Sigmoid colon (tissue), 4 donors: ENCODE measurements at regions not wholly inside any gene's neighbourhood (a gene's known extent, or its start where the extent isn't known, plus 50 kb on each side); places are given as distances from the start of the nearest gene placed in this dataset.

ENCODE experiments used
- CTCF ChIP-seq, 4 experiments: fragments of 450-650 bp in 3 of 4; fragments of 200-600 bp in 1 of 4; IDR thresholded peaks; one replicate each; pipeline ENCODE4 v1.5.1; 2016 to 2019; ENCODE audit warnings: antibody characterized with exemption in 4 of 4, mild to moderate bottlenecking in 3 of 4, moderate library complexity in 2 of 4
- EP300 ChIP-seq, 4 donors: sonication (generic); formaldehyde crosslinking; IDR thresholded peaks; one replicate each; pipeline ENCODE4 v1.6.1; 2017; ENCODE audit warnings: antibody characterized with exemption in 4 of 4
- POLR2A ChIP-seq, 2 donors: fragments of 450-650 bp; IDR thresholded peaks; one replicate each; pipeline ENCODE4 v1.6.1; 2016; ENCODE audit warnings: antibody characterized with exemption in 2 of 2, mild to moderate bottlenecking in 2 of 2, moderate library complexity in 2 of 2
- POLR2AphosphoS5 ChIP-seq, 4 donors: sonication (generic); formaldehyde crosslinking; IDR thresholded peaks; one replicate each; pipeline ENCODE4 v1.6.1; 2017; ENCODE audit warnings: antibody characterized with exemption in 4 of 4

- TF ChIP-seq CTCF (IDR thresholded peaks at IDR 0.05), result no peak
- TF ChIP-seq EP300 (IDR thresholded peaks at IDR 0.05), result no peak
- no peak for TF ChIP-seq POLR2A (IDR thresholded peaks at IDR 0.05)
- peak in 1 of 4 donors; percentile 5 for TF ChIP-seq POLR2AphosphoS5 (IDR thresholded peaks at IDR 0.05)
Observed at GRCh38 chr21:16211339-16212303, 481.8 kb downstream of the USP25 start.
